Trophoblast cell (in vitro differentiated cells and primary cell): ENCODE measurements at regions not wholly inside any gene's neighbourhood (a gene's known extent, or its start where the extent isn't known, plus 50 kb on each side); places are given as distances from the start of the nearest gene placed in this dataset.

Source experiments
- DNase-seq, 2 donors: peaks; one replicate each; pipeline ENCODE4 v3.0.0-alpha.2; 2016
- H2AFZ ChIP-seq: 2 replicates; pipeline ENCODE4 v1.6.1; 2013; ENCODE audit warnings: low read length, moderate library complexity, mild to moderate bottlenecking; ENCODE audit not compliant: insufficient read depth, poor library complexity
- H2AK5ac ChIP-seq: 2 replicates; pipeline ENCODE4 v1.6.1; 2013; ENCODE audit warnings: mild to moderate bottlenecking, low read length
- H2BK120ac ChIP-seq: 2 replicates; pipeline ENCODE4 v1.6.1; 2013; ENCODE audit warnings: low read length, mild to moderate bottlenecking, moderate library complexity; ENCODE audit not compliant: insufficient read depth, poor library complexity
- H2BK12ac ChIP-seq: 2 replicates; pipeline ENCODE4 v1.6.1; 2013; ENCODE audit warnings: mild to moderate bottlenecking, low read length, moderate library complexity
- H2BK5ac ChIP-seq: 2 replicates; pipeline ENCODE4 v1.6.1; 2013; ENCODE audit warnings: low read length, low read depth, moderate library complexity, mild to moderate bottlenecking; ENCODE audit not compliant: poor library complexity
- H3K14ac ChIP-seq: 2 replicates; pipeline ENCODE4 v1.6.1; 2013; ENCODE audit warnings: mild to moderate bottlenecking, low read length
- H3K18ac ChIP-seq: 2 replicates; pipeline ENCODE4 v1.6.1; 2013; ENCODE audit warnings: mild to moderate bottlenecking, low read length
- H3K23ac ChIP-seq: 2 replicates; pipeline ENCODE4 v1.6.1; 2013; ENCODE audit warnings: low read length
- H3K27ac ChIP-seq: 2 replicates; pipeline ENCODE4 v1.5.1; 2013; ENCODE audit warnings: low read depth, mild to moderate bottlenecking, inconsistent platforms, low read length, moderate library complexity
- H3K27me3 ChIP-seq: 2 replicates; pipeline ENCODE4 v1.6.1; 2013; ENCODE audit warnings: inconsistent platforms, mild to moderate bottlenecking, low read length, moderate library complexity; ENCODE audit not compliant: insufficient read depth
- H3K36me3 ChIP-seq, 2 experiments: 1 replicate in 1 of 2; 2 replicates in 1 of 2; pipeline ENCODE4 v1.6.1; 2013; ENCODE audit warnings: low read length in 2 of 2, mild to moderate bottlenecking in 2 of 2, moderate library complexity in 1 of 2; ENCODE audit not compliant: insufficient read depth in 2 of 2, control insufficient read depth in 1 of 2
- H3K4ac ChIP-seq: 2 replicates; pipeline ENCODE4 v1.6.1; 2013; ENCODE audit warnings: low read depth, mild to moderate bottlenecking, low read length, moderate library complexity
- H3K4me1 ChIP-seq, 2 experiments: 1 replicate in 1 of 2; 2 replicates in 1 of 2; pipeline ENCODE4 v1.6.1; 2013; ENCODE audit warnings: low read length in 2 of 2, mild to moderate bottlenecking in 2 of 2, moderate library complexity in 1 of 2; ENCODE audit not compliant: insufficient read depth in 2 of 2, control insufficient read depth in 1 of 2
- H3K4me2 ChIP-seq: 2 replicates; pipeline ENCODE4 v1.6.1; 2013; ENCODE audit warnings: inconsistent platforms, mild to moderate bottlenecking, low read length, moderate library complexity
- H3K4me3 ChIP-seq: 2 replicates; pipeline ENCODE4 v1.5.1; 2013; ENCODE audit warnings: mild to moderate bottlenecking, low read depth, low read length, inconsistent platforms
- H3K79me1 ChIP-seq: one replicate; pipeline ENCODE4 v1.6.1; 2013; ENCODE audit warnings: low read length
- H3K79me2 ChIP-seq: 2 replicates; pipeline ENCODE4 v1.6.1; 2013; ENCODE audit warnings: low read length, mild to moderate bottlenecking; ENCODE audit not compliant: control insufficient read depth, insufficient read depth, poor library complexity
- H3K9ac ChIP-seq: 2 replicates; pipeline ENCODE4 v1.6.1; 2013; ENCODE audit warnings: mild to moderate bottlenecking, low read length
- H3K9me3 ChIP-seq: 2 replicates; pipeline ENCODE4 v1.6.1; 2013; ENCODE audit warnings: low read depth, mild to moderate bottlenecking, control low read depth, inconsistent platforms, low read length; ENCODE audit not compliant: insufficient read depth
- H4K12ac ChIP-seq: 2 replicates; pipeline ENCODE4 v1.6.1; 2013; ENCODE audit warnings: low read depth, mild to moderate bottlenecking, low read length, moderate library complexity
- H4K8ac ChIP-seq: 2 replicates; pipeline ENCODE4 v1.6.1; 2013; ENCODE audit warnings: low read depth, mild to moderate bottlenecking, low read length, moderate library complexity
- H4K91ac ChIP-seq: one replicate; pipeline ENCODE4 v1.6.1; 2013; ENCODE audit warnings: low read depth, mild to moderate bottlenecking, low read length, moderate library complexity
- WGBS: extraction: QIAGEN DNeasy Blood & Tissue Kit; methylation state at CpG from one replicate; pipeline ENCODE4 v1.1.7; 2013; ENCODE audit warnings: missing lambda C conversion rate; ENCODE audit not compliant: insufficient read length, insufficient coverage; ENCODE audit errors: extremely low coverage; 5-methylcytosine and 5-hydroxymethylcytosine counted together

GRCh38 chr9:91117474-91117891 lies 244.2 kb downstream of the AUH start:
- Histone ChIP-seq H3K9ac (no peak overlapping the region), H2AK5ac (peak overlapping the region; percentile 98), H4K91ac (peak overlapping the region; percentile 80), H3K79me2 (peaks cover 3% of the 10 kb centered on the region), H4K8ac (peak overlapping the region; percentile 65), H2BK120ac (peak overlapping the region; percentile 40), H3K23ac (no peak overlapping the region), H3K4me1 (peaks cover 11 to 15% of the 10 kb centered on the region in 2 experiments), H3K4me3 (no peak overlapping the region), H3K14ac (peak overlapping the region; percentile 70), H4K12ac (no peak overlapping the region), H3K27me3 (no peaks in the 10 kb centered on the region), H3K4ac (peak overlapping the region; percentile 29), H3K9me3 (peaks cover 5% of the 10 kb centered on the region), H3K18ac (peak overlapping the region; percentile 72), H2BK5ac (peak overlapping the region; percentile 21), H2AFZ (peak overlapping the region; percentile 27), H2BK12ac (peak overlapping the region; percentile 79), H3K27ac (no peak overlapping the region), H3K79me1 (peaks cover 12% of the 10 kb centered on the region), H3K4me2 (no peak overlapping the region), H3K36me3 (peaks cover 0 to 7% of the 10 kb centered on the region in 2 experiments)
- DNase-seq: no peak
- no CpG with 5 or more reads among the region's 29 CpGs for WGBS

GRCh38 chr9:91117959-91118703 lies 243.6 kb downstream of the AUH start:
- Histone ChIP-seq H3K23ac (peak overlapping the region; percentile 54), H3K4ac (peak overlapping the region; percentile 47), H4K12ac (no peak overlapping the region), H2AFZ (peak overlapping the region; percentile 27), H3K9ac (peak overlapping the region; percentile 27), H4K8ac (peak overlapping the region; percentile 72), H2BK5ac (peak overlapping the region; percentile 74), H3K14ac (peak overlapping the region; percentile 68), H4K91ac (peak overlapping the region; percentile 83), H3K36me3 (peaks cover 0 to 7% of the 10 kb centered on the region in 2 experiments), H3K4me2 (peak overlapping the region; percentile 46), H3K18ac (peak overlapping the region; percentile 72), H3K27ac (peak overlapping the region; percentile 66), H2BK12ac (peak overlapping the region; percentile 96), H2AK5ac (peak overlapping the region; percentile 98), H3K79me1 (peaks cover 12% of the 10 kb centered on the region), H3K79me2 (peaks cover 3% of the 10 kb centered on the region), H3K4me1 (peaks cover 11 to 15% of the 10 kb centered on the region in 2 experiments), H3K9me3 (peaks cover 5% of the 10 kb centered on the region), H3K27me3 (no peaks in the 10 kb centered on the region), H2BK120ac (peak overlapping the region; percentile 77), H3K4me3 (no peak overlapping the region)
- peak; percentile 84 for DNase-seq
- no CpG with 5 or more reads among the region's 36 CpGs for WGBS

- H3K18ac ChIP-seq: peak overlapping the region; percentile 71
- H2BK5ac ChIP-seq: peak overlapping the region; percentile 74
- H3K27me3 ChIP-seq: no peaks in the 10 kb centered on the region
- whole genome bisulfite sequencing: no CpG with 5 or more reads among the region's 2 CpGs
- H3K4ac ChIP-seq: peak overlapping the region; percentile 47
- peaks cover 0 to 7% of the 10 kb centered on the region in 2 experiments for H3K36me3 ChIP-seq
- H2AFZ ChIP-seq: no peak overlapping the region
- peak overlapping the region; percentile 96 for H2BK12ac ChIP-seq
- H3K14ac ChIP-seq: peak overlapping the region; percentile 68
- peak overlapping the region; percentile 72 for H4K8ac ChIP-seq
- no peak overlapping the region for H3K4me3 ChIP-seq
- H3K79me1 ChIP-seq: peaks cover 12% of the 10 kb centered on the region
- H3K79me2 ChIP-seq: peaks cover 3% of the 10 kb centered on the region
- H3K9ac ChIP-seq: peak overlapping the region; percentile 27
- peaks cover 11 to 15% of the 10 kb centered on the region in 2 experiments for H3K4me1 ChIP-seq
- H3K23ac ChIP-seq: peak overlapping the region; percentile 54
- H4K91ac ChIP-seq: peak overlapping the region; percentile 83
- no peak overlapping the region for H4K12ac ChIP-seq
- peaks cover 5% of the 10 kb centered on the region for H3K9me3 ChIP-seq
- DNase-seq: peak in 1 of 2 donors; percentile 34
- H3K4me2 ChIP-seq: peak overlapping the region; percentile 46
- H2BK120ac ChIP-seq: peak overlapping the region; percentile 77
- H3K27ac ChIP-seq: peak overlapping the region; percentile 66
- peak overlapping the region; percentile 81 for H2AK5ac ChIP-seq
Measured at GRCh38 chr9:91118704-91119025, 243.1 kb downstream of the AUH start.

DNA sequence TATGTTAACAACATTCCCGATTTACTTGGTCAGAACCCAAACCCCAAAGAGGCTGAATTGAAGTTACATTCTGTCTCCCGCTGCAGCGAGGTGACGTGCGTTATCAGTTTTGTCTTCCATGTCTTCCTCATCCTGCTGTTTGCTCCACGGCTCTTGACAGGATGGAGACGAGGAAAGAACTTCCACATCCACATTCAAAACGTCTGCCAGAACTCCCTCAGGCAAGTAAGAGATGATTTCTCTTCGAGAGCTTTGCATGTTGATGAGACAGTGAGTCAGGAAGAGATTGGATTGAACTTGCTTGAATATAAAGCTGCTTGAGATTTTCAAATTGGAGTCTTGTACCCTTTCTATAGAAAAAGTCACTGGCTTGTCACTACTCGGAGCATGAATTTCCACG lies 242.6 kb downstream of the AUH start:
- no CpG with 5 or more reads among the region's 11 CpGs for WGBS

More for the DNA sequence above, 242.6 kb downstream of the AUH start:
- Histone ChIP-seq H3K23ac (no peak overlapping the region), H3K79me1 (peaks cover 12% of the 10 kb centered on the region), H3K9me3 (peaks cover 5% of the 10 kb centered on the region), H3K18ac (no peak overlapping the region), H4K12ac (no peak overlapping the region), H3K9ac (no peak overlapping the region), H3K79me2 (peaks cover 3% of the 10 kb centered on the region), H3K27ac (peak overlapping the region; percentile 66), H4K91ac (no peak overlapping the region), H2BK5ac (no peak overlapping the region), H2BK12ac (no peak overlapping the region), H3K4me1 (peaks cover 11 to 15% of the 10 kb centered on the region in 2 experiments), H3K36me3 (peaks cover 0 to 7% of the 10 kb centered on the region in 2 experiments), H3K14ac (no peak overlapping the region), H3K4me2 (peak overlapping the region; percentile 35), H3K27me3 (no peaks in the 10 kb centered on the region), H2AK5ac (no peak overlapping the region), H2AFZ (no peak overlapping the region), H3K4ac (no peak overlapping the region), H3K4me3 (no peak overlapping the region), H2BK120ac (no peak overlapping the region), H4K8ac (no peak overlapping the region)
- peak; percentile 82 to 88 for DNase-seq
